ENCODE measurements at regions not wholly inside any gene's neighbourhood (a gene's known extent, or its start where the extent isn't known, plus 50 kb on each side); places are given as distances from the start of the nearest gene placed in this dataset.

DNA sequence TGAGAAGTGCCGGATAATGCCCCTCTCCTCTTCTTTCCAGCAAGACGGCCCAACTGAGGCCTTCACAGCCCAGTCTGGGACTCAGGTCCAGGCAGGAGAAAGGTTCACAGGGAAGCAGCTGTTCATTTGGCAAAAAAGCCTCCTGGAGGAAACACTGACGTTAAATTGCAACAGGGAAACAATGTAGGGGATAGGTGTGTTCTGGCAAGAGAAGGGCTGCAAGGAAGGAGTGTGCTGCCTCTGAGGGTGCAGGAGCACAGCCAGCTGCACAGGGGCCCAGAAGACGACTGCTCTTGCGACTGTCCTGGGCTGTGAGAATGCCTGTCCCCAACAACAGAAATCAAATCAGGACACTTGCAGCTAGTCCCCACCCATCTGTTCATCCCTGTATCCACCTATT lies 70.6 kb upstream of the PMEPA1 start:
- TF ChIP-seq, protein P1, sequence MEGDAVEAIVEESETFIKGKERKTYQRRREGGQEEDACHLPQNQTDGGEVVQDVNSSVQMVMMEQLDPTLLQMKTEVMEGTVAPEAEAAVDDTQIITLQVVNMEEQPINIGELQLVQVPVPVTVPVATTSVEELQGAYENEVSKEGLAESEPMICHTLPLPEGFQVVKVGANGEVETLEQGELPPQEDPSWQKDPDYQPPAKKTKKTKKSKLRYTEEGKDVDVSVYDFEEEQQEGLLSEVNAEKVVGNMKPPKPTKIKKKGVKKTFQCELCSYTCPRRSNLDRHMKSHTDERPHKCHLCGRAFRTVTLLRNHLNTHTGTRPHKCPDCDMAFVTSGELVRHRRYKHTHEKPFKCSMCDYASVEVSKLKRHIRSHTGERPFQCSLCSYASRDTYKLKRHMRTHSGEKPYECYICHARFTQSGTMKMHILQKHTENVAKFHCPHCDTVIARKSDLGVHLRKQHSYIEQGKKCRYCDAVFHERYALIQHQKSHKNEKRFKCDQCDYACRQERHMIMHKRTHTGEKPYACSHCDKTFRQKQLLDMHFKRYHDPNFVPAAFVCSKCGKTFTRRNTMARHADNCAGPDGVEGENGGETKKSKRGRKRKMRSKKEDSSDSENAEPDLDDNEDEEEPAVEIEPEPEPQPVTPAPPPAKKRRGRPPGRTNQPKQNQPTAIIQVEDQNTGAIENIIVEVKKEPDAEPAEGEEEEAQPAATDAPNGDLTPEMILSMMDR (IDR thresholded peaks at IDR 0.05) = no peak
- TF ChIP-seq ZFX (IDR thresholded peaks at IDR 0.05; ENCODE audit: borderline replicate concordance) = no peak

Data from 22Rv1 (cell line).